Dermis blood vessel endothelial cell (primary cell): ENCODE measurements at regions not wholly inside any gene's neighbourhood (a gene's known extent, or its start where the extent isn't known, plus 50 kb on each side); places are given as distances from the start of the nearest gene placed in this dataset.

Experiments used
- DNase-seq: peaks from one replicate; pipeline ENCODE4 v3.0.0; 2010

- no peak for DNase-seq
Observed at GRCh38 chr10:128499956-128500355, 373.7 kb upstream of the MKI67 start.

GRCh38 chr10:128500642-128501041, 374.4 kb upstream of the MKI67 start:
- DNase-seq = no peak

GRCh38 chr10:128505346-128505745, 379.1 kb upstream of the MKI67 start:
- no peak for DNase-seq

GRCh38 chr10:128506423-128506822, 380.2 kb upstream of the MKI67 start:
- DNase-seq = no peak

GRCh38 chr10:128507066-128507465, 380.8 kb upstream of the MKI67 start:
- no peak for DNase-seq

GRCh38 chr10:128511284-128511683, 385.1 kb upstream of the MKI67 start:
- DNase-seq = no peak

- no peak for DNase-seq
Observed at GRCh38 chr10:128512767-128513166, 386.5 kb upstream of the MKI67 start.

- no peak for DNase-seq
Observed at GRCh38 chr10:128514536-128514935, 388.3 kb upstream of the MKI67 start.

- DNase-seq = no peak
Observed at GRCh38 chr10:128516180-128516579, 390.0 kb upstream of the MKI67 start.

GRCh38 chr10:128517167-128517566, 390.9 kb upstream of the MKI67 start:
- no peak for DNase-seq

GRCh38 chr10:128518000-128518399, 391.8 kb upstream of the MKI67 start:
- no peak for DNase-seq

GRCh38 chr10:128519581-128519980, 393.4 kb upstream of the MKI67 start:
- DNase-seq = no peak

- no peak for DNase-seq
Observed at GRCh38 chr10:128520211-128520815, 394.1 kb upstream of the MKI67 start.

- no peak for DNase-seq
Observed at GRCh38 chr10:128522551-128523308, 396.5 kb upstream of the MKI67 start.

- DNase-seq = no peak
Observed at GRCh38 chr10:128525444-128525843, 399.2 kb upstream of the MKI67 start.

- no peak for DNase-seq
Observed at GRCh38 chr10:128525936-128526335, 399.7 kb upstream of the MKI67 start.

GRCh38 chr10:128526791-128527375, 400.7 kb upstream of the MKI67 start:
- no peak for DNase-seq

GRCh38 chr10:128527711-128528110, 401.5 kb upstream of the MKI67 start:
- DNase-seq = no peak

GRCh38 chr10:128528167-128528566, 401.9 kb upstream of the MKI67 start:
- DNase-seq = no peak

- DNase-seq = no peak
Observed at GRCh38 chr10:128528781-128529180, 402.6 kb upstream of the MKI67 start.

GRCh38 chr10:128529225-128529624, 403.0 kb upstream of the MKI67 start:
- DNase-seq = no peak

GRCh38 chr10:128530301-128530700, 404.1 kb upstream of the MKI67 start:
- peak; percentile 23 for DNase-seq

- no peak for DNase-seq
Observed at GRCh38 chr10:128530946-128531345, 404.7 kb upstream of the MKI67 start.

GRCh38 chr10:128534686-128535085, 408.5 kb upstream of the MKI67 start:
- DNase-seq = no peak
